ENCODE measurements at regions not wholly inside any gene's neighbourhood (a gene's known extent, or its start where the extent isn't known, plus 50 kb on each side); places are given as distances from the start of the nearest gene placed in this dataset.

DNA sequence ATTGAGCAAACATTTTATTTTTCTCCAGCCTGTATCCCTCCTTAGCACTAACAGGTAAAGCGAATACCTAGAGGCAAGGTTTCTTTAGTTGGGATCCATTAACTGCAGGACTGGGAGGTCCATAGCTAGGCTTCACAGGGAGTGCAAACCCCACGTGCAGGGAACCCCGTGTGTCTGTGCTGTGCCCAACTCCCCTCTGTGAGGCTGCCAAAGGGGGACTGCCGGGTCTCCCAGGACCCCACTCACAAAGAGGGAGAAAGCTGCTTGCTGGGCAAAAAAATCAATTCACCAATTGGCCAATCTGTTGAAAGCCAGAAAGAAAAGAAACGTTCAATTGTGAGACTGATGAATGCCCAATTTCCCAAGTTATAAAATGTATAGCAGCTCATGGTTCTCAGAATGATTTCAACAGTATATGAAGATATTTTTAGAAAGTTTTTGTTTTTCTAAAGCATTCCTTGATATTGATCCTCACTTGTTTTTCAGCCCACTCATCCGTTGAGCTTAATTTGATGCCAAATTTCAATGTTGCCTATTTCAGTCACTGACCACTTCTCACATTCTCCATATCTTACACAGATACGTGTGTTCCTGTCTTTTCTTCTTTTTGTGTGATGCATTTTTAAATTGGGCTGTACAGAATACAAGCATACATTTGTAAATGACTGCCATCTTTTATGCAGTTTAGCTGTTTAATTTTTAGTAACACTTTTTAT is 202.7 kb upstream of the PRSS58 start:
- TF ChIP-seq, protein P1, sequence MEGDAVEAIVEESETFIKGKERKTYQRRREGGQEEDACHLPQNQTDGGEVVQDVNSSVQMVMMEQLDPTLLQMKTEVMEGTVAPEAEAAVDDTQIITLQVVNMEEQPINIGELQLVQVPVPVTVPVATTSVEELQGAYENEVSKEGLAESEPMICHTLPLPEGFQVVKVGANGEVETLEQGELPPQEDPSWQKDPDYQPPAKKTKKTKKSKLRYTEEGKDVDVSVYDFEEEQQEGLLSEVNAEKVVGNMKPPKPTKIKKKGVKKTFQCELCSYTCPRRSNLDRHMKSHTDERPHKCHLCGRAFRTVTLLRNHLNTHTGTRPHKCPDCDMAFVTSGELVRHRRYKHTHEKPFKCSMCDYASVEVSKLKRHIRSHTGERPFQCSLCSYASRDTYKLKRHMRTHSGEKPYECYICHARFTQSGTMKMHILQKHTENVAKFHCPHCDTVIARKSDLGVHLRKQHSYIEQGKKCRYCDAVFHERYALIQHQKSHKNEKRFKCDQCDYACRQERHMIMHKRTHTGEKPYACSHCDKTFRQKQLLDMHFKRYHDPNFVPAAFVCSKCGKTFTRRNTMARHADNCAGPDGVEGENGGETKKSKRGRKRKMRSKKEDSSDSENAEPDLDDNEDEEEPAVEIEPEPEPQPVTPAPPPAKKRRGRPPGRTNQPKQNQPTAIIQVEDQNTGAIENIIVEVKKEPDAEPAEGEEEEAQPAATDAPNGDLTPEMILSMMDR (IDR thresholded peaks at IDR 0.05 in 2 of 3, conservative IDR thresholded peaks at IDR 0.05 in 1 of 3; ENCODE audit: borderline replicate concordance in 1 of 3, insufficient read depth in 1 of 3, low read depth in 2 of 3, low read length in 2 of 3): no peak
- TF ChIP-seq EZH2phosphoT487 (IDR thresholded peaks at IDR 0.05; ENCODE audit: borderline replicate concordance): no peak
- no peak for TF ChIP-seq POLR2AphosphoS5 (IDR thresholded peaks at IDR 0.05; ENCODE audit: low read depth, low read length)
- no peak for TF ChIP-seq POLR2A (IDR thresholded peaks at IDR 0.05; ENCODE audit: borderline replicate concordance, extremely low read depth, insufficient read depth, insufficient read length)
- TF ChIP-seq SP1 (IDR thresholded peaks at IDR 0.05; ENCODE audit: low read depth): no peak
- no peak for TF ChIP-seq EZH2 (IDR thresholded peaks at IDR 0.05)
- no peak for TF ChIP-seq TCF7L2 (IDR thresholded peaks at IDR 0.05; ENCODE audit: borderline replicate concordance, extremely low read depth, insufficient read depth, insufficient read length)
- TF ChIP-seq, protein P2, sequence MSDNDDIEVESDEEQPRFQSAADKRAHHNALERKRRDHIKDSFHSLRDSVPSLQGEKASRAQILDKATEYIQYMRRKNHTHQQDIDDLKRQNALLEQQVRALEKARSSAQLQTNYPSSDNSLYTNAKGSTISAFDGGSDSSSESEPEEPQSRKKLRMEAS (IDR thresholded peaks at IDR 0.05): no peak

Measured in HCT116 (cell line).